ENCODE measurements at regions not wholly inside any gene's neighbourhood (a gene's known extent, or its start where the extent isn't known, plus 50 kb on each side); places are given as distances from the start of the nearest gene placed in this dataset.

GRCh38 chr18:44214396-44214795, 466.3 kb upstream of the SETBP1 start:
- no peak for TF ChIP-seq CTCF (IDR thresholded peaks at IDR 0.05)
- TF ChIP-seq EZH2 (IDR thresholded peaks at IDR 0.05), result no peak
- TF ChIP-seq EZH2phosphoT487 (IDR thresholded peaks at IDR 0.05), result no peak

Measured in neural progenitor cell (in vitro differentiated cells).